Mammary epithelial cell (primary cell): ENCODE measurements at regions not wholly inside any gene's neighbourhood (a gene's known extent, or its start where the extent isn't known, plus 50 kb on each side); places are given as distances from the start of the nearest gene placed in this dataset.

Source experiments
- CTCF ChIP-seq, 2 donors: IDR thresholded peaks in 1 of 2; conservative IDR thresholded peaks in 1 of 2; 2 replicates each; pipeline ENCODE4 v1.5.1; 2011 to 2012; ENCODE audit warnings: inconsistent platforms in 2 of 2, low read length in 2 of 2, mild to moderate bottlenecking in 2 of 2, control low read depth in 1 of 2, low read depth in 1 of 2; ENCODE audit not compliant: insufficient read depth in 1 of 2; ENCODE audit errors: extremely low read depth in 1 of 2
- EZH2 ChIP-seq: IDR thresholded peaks from 2 replicates; pipeline ENCODE4 v1.6.1; 2012; ENCODE audit warnings: low read length, inconsistent platforms, borderline replicate concordance

- no peak for TF ChIP-seq EZH2
- no peak for TF ChIP-seq CTCF (conservative IDR thresholded peaks at IDR 0.05 in 1 of 2, IDR thresholded peaks at IDR 0.05 in 1 of 2; ENCODE audit: extremely low read depth in 1 of 2, insufficient read depth in 1 of 2, low read depth in 1 of 2, low read length in 2 of 2)
These were observed 911.4 kb upstream of the ZEB2 start for GRCh38 chr2:145431181-145431951.
